Posterior vena cava (tissue), 2 donors: ENCODE measurements at regions not wholly inside any gene's neighbourhood (a gene's known extent, or its start where the extent isn't known, plus 50 kb on each side); places are given as distances from the start of the nearest gene placed in this dataset.

ENCODE experiments used
- DNase-seq: peaks from one replicate; pipeline ENCODE4 v3.0.0-alpha.2; 2020; ENCODE audit warnings: low spot score
- intact Hi-C, 2 donors: fragments of 100-400 bp; cut with DNase I; formaldehyde crosslinking; loops; one replicate each; pipeline versions ENCODE4 v1.14.1 to v1.14.2; 2022 to 2023
- donor health status: DM: yes; HTN: yes; CAD: no.
- donor health status: DM: yes; HTN: yes; CAD: no.

DNA sequence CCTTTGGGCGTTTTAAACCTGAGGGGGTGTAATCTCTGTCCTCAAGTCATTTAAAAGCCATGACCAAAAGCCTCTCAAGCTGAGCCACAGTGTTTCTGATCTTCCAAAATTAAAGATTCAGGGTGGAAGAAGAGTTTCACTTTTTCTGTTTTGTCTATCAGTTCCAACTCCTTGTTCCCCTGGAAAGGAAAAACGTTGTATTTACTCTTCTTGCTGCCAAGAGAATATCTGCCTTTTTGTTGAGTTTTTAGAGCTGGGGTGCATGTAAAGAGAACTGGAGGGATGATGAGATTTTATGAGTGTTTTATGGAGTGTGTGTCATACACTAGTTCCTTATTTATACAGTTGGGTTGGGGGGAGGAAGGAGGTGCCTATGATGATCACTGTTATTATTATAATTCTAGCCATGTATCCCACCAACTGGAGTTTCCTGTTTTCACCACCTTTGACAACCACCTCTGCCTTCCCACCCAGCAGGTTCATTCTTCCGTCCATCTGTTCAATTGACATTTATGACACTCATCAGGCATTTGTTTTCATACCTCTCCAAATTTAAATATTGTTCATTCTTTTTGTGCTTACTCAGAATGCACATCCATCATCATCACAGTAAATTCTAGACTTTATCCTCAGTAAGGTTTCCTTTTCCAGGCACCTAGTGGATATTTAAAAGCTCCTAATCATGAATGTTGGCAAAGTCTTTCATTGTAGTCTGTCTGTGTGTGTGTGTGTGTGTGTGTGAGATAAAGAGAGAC lies 97.9 kb upstream of the MPDZ start:
- intact Hi-C loops, result no loop called here
- DNase-seq, result no peak

DNA sequence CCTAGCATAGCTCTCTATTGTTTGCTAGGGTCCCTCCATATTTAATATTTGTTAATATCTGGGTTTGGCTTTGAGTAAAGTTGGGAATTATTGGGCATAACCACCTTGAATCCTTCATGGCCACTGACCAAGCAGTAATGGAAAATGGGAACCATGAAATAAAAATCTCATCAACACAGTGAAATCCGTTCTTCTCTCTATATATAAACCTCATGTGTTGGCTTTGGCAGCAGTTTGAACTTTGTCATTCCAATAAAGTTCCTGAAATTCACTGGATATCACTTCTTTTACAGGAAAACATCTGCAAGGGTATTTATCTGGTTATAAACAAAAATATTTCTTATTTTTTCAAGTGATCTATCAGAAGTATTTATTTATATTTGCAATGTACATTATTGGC lies 93.0 kb upstream of the MPDZ start:
- intact Hi-C loops, result no loop called here
- no peak for DNase-seq

DNA sequence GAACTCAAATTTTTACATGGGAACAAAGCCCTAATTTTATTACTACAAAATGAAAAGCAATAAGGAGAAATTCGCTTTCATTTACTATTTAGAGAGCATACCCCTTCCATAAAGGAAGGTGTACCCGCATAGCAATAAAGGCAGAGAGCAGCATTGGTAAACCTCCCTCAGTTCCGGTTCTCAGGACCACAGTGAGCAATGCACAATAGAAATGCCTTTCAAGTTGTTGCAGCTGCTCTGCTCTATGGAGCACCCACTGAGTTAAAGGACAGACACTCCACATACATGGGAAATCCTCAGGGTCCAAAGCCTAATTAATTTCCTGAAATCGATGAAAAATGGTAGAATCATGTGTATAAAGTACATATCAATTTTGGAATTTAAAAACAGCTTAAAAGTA lies 89.9 kb upstream of the MPDZ start:
- intact Hi-C loops, result no loop called here

DNA sequence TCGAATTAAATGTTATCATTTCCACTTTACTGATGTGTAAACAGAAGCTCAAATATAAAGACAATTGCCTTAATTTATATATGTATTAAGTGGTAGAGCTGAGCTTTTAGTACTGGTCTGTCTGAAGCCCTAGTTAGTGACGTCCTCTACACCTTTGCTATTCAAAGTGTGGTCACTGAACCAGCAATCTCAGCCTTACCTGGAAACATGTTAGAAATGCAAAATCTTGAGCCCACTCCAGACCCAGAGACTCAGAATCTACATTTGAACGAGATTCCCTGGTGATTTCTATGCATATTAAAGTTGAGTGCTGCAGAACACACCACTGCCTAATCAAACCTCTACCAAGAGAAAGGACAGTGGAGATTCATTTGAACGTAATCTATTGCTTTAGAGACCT lies 88.3 kb upstream of the MPDZ start:
- no peak for DNase-seq
- intact Hi-C loops, result no loop called here

More for the DNA sequence above, 89.9 kb upstream of the MPDZ start:
- no peak for DNase-seq

DNA sequence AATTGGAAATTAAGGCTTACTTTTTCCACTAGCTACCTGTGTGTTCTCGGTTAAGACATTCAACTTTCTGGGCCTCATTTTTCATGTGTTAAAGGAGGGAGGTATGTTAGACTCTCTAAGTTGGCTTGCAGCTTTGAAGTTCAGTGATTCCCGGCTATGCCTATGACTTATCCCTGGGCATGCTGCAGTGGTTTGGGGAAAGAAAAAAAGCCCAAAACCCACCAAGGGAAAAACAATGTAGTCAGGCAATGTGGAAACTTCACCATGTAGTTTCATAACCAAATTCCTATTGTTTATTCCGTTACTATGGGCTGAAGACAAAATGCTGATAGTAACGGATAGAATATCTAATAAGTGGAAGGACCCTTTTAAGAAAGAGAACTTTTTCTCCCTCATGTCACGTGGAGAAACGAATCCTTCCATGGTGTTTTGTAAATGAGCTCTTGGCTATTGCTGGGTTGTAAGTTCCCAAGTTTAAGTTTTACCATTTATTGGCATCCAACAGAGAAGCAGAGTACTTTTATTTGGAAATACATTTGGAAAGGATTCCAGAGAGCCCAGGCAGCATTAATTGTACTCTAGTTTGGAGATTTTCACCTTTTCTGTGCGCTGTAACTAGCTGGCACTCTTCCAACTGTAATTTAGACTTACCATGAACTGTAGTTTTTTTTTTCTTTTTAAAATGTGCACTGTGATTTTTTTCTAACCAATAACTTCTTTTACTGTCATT lies 84.9 kb upstream of the MPDZ start:
- DNase-seq, result no peak
- intact Hi-C loops, result no loop called here

DNA sequence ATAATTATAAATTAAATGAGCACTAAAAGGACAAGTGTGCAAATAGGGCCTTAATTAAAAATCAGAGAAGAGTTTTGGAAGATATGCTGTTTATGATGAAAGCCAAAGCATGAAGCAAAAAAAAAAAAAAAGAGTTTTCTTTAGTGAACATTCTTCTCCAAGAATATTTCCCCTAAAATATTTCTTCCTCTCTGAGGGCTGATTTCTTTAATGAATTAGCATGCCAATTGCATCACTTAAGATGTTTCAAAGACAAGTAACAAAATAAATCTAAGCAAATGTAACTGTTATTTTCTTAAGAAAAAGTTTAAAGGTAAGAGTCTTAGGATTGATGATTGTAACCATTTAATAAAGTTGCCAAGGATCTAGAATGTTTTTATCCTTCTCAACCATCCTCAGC lies 81.6 kb upstream of the MPDZ start:
- DNase-seq, result no peak
- intact Hi-C loops, result no loop called here

DNA sequence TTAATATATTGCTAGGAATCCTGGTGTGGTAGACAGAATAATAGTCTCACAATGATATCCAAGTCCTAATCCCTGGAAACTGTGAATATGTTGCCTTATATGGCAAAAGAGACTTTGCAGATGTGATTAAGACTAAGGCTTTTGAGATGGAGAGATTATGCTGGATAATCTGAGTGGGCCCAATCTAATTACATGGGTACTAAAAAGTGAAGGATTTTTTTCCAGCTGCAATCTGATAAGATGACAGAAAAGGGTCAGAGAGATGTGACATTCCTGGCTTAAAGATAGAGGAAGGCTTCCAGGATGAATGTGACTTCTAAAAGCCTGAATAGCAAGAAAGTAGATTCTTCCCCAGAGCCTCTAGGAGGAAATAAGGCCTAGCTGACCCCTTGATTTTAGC lies 80.7 kb upstream of the MPDZ start:
- intact Hi-C loops, result no loop called here
- DNase-seq, result no peak

DNA sequence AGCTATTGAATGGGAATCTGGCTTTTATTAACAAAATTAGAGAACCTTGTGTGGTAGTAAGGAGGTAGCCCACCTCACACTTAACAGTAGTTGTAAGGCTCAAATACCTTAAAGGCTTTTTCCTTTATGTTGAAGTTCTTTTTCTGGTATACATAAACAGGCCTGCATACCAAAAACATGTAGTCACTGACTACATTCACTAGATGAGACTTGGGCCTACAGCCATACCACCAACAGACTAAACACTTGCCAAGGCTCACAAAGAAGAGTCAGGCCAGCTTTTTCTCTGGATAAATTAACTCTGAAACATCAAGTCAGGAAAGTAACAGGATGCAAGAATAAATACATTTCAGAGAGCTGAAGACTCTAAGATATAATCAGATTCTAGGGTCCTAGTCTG lies 78.6 kb upstream of the MPDZ start:
- intact Hi-C loops, result loop anchor here (5.0 to 10.0 kb wide), 3 partner anchors 57 to 997 kb away; no protein-coding TSS in a partner anchor
- DNase-seq, result no peak

DNA sequence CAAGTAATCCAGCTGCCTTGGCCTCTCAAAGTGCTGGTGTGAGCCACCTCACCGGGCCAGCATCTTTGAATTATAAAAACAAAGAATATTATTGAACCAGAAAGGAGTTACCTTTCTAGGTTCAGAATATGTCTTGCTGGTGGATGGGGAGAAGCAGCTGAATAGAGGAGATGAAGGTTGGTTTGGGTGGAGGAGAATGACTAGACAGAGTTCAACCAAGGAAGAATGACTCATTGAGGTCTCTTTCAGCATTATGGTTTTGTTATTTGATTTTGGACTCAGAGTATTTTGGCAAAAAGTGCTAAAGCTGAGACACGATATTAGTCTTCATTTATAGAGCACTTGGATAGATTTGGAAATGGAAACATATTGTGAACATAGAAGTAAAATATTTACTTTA lies 75.2 kb upstream of the MPDZ start:
- intact Hi-C loops, result loop anchor here (5.0 to 10.0 kb wide), 3 partner anchors 60 to 1000 kb away; no protein-coding TSS in a partner anchor
- DNase-seq, result no peak

DNA sequence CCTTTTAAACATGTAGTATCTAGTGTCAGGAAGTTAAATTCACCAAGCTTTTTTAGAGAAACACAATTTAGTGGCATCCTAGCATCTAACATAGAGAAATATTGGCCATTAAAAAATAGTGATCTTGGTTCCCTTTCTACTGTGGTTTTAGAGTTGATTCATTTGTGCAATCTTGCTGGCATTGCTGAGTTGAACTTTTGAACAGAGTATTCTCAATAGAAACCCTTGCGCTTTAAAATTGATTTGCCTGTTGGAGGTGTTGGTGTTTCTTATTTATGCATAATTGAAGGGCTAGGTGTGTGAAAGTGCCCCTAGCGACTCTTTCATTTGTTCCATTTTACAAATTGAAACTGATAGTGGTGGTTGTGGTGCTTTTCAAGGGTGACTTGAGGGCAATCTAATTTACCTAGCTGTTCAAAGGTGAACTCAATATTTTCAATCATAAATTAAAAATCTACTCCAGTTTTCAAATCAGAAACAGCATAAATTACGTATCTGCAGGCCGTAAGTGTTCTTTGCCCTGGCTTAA lies 73.0 kb upstream of the MPDZ start:
- intact Hi-C loops, result loop anchor here (10.0 kb wide), 2 partner anchors 62 to 1002 kb away; no protein-coding TSS in a partner anchor
- DNase-seq, result no peak

DNA sequence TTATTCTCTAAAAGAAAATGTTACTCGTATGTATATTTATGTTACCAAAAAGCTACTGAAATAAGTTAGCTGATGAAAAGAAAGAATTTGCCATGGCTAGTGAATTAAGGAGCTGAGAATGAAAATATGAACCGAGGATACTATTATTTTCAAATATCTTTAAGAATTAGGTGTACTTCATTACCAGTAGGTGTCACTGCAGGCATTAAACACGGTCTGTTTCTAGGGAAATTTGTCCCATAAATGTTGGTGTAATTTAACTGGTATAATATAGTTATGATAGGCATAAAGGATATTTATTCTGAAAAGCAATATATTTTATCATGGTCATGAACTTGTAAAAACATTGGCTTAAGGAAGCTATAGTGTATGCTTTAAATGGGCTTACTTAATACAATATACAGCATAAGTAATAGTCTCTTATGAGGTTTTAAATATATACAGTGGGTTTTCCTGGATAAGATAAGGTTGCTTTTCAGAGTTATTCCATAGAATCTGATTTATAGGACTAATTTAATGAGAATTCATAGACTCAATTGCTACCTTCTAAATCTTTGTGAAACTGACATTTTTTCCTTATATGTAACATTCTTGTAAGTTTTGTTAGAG lies 72.4 kb upstream of the MPDZ start:
- DNase-seq, result no peak

DNA sequence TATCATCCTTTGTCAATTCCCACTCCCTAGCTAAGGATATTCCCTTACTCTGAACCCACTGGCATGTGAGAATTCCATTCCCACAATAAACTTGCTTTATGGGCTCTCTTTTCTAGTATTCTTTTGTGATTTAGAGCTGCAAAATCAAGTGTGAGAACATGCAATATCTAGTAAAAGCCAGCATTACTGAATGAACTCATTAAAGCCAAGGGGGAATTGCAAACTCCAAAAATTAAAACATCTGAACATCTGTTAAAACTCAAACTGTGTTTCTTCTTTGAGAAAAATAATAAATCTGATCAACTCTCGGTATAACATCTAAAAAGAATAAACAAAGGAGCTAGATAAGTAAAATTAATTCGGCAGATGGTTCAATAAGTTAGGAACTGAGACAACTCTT lies 53.1 kb upstream of the MPDZ start:
- intact Hi-C loops, result no loop called here

More for the DNA sequence above, 72.4 kb upstream of the MPDZ start:
- intact Hi-C loops, result loop anchor here (10.0 kb wide), 2 partner anchors 63 to 1003 kb away; no protein-coding TSS in a partner anchor

DNA sequence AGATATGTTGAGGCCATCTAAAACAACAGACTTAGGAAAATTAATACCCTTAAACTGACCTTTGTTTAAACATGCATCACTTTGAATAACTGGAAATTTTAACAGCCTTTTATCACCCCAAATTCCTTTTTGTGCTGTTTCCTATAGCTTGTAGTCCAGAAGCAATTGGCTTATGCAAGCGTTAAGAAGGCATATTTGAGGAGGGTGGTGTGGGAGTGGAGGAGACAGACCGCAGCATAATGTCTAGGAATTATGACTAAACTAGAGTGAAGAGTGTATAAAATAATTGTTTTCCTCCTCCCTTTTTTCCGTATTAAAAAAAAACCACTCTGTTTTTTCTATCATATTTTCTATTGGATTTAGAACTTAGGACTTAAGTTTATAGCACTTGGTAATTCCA lies 51.8 kb upstream of the MPDZ start:
- no peak for DNase-seq
- intact Hi-C loops, result no loop called here

More for the DNA sequence above, 53.1 kb upstream of the MPDZ start:
- no peak for DNase-seq

DNA sequence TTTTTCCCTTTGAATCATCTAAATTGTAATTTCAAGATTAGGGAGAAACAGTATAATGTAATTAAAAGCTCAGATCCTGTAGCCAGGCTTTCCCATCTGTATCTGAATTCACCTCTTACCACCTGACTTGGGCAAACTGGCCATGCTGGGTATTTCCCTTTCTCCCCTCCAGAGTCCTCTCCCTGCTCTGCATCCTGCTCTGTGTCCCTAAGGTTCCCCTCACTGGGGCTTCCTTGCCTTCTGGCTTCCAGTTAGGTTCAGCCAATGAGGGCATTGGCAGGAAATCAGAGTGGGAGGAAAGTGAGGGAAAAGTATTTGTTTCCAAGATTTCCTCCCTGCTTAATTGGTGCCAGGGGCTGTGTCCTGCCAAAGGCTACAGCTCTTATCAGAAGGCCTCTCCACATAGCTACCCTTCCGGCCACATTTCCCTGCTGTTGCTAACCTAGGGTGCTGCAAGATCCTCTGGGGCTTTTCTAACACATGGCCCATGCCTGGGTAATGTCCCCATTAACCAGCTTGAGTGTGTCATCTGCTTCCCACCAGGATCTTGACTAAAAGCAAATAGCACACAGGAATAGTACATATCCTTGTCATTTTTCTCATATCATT lies 51.0 kb upstream of the MPDZ start:
- intact Hi-C loops, result no loop called here
- no peak for DNase-seq
